ENCODE measurements at regions not wholly inside any gene's neighbourhood (a gene's known extent, or its start where the extent isn't known, plus 50 kb on each side); places are given as distances from the start of the nearest gene placed in this dataset.

DNA sequence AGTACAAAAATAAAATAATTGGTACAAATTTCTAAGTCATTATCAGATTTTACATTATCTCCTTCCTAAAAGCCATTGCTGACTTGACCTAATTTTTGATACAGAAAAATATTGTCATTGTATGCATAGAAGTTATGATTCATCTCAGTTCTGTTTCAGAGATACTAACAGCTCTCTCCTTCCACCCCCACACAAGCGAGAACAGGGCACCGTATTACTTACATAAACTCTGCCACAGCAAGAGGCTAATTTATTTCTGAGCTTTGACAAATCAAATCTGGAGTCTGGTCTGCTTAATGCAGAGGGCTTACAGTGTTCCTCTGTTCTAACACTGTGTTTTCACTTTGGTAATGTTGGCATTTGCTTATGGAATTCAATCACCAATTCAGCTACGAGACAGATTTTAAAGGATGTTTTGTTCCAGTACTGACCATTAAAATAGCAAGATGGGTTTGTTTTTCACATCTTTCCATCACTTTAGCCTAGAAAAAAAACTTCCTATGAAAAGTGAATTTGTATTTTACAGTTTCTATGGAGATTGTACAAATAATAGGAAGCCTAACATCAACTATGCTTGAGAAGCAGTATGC is 181.8 kb downstream of the USP46 start:
- TF ChIP-seq, protein P1, sequence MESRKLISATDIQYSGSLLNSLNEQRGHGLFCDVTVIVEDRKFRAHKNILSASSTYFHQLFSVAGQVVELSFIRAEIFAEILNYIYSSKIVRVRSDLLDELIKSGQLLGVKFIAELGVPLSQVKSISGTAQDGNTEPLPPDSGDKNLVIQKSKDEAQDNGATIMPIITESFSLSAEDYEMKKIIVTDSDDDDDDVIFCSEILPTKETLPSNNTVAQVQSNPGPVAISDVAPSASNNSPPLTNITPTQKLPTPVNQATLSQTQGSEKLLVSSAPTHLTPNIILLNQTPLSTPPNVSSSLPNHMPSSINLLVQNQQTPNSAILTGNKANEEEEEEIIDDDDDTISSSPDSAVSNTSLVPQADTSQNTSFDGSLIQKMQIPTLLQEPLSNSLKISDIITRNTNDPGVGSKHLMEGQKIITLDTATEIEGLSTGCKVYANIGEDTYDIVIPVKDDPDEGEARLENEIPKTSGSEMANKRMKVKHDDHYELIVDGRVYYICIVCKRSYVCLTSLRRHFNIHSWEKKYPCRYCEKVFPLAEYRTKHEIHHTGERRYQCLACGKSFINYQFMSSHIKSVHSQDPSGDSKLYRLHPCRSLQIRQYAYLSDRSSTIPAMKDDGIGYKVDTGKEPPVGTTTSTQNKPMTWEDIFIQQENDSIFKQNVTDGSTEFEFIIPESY (IDR thresholded peaks at IDR 0.05): no peak
- TF ChIP-seq TAF1 (conservative IDR thresholded peaks at IDR 0.05): no peak
- TF ChIP-seq RAD21 (IDR thresholded peaks at IDR 0.05): no peak
- no peak for TF ChIP-seq FOXA1 (IDR thresholded peaks at IDR 0.05)
- no peak for TF ChIP-seq CTCF (IDR thresholded peaks at IDR 0.05; ENCODE audit: low read depth, low read length, missing input control)
- TF ChIP-seq SP1 (IDR thresholded peaks at IDR 0.05): no peak
- no peak for TF ChIP-seq HNF4G (IDR thresholded peaks at IDR 0.05)
- no peak for TF ChIP-seq YY1 (IDR thresholded peaks at IDR 0.05)
- TF ChIP-seq, protein P2, sequence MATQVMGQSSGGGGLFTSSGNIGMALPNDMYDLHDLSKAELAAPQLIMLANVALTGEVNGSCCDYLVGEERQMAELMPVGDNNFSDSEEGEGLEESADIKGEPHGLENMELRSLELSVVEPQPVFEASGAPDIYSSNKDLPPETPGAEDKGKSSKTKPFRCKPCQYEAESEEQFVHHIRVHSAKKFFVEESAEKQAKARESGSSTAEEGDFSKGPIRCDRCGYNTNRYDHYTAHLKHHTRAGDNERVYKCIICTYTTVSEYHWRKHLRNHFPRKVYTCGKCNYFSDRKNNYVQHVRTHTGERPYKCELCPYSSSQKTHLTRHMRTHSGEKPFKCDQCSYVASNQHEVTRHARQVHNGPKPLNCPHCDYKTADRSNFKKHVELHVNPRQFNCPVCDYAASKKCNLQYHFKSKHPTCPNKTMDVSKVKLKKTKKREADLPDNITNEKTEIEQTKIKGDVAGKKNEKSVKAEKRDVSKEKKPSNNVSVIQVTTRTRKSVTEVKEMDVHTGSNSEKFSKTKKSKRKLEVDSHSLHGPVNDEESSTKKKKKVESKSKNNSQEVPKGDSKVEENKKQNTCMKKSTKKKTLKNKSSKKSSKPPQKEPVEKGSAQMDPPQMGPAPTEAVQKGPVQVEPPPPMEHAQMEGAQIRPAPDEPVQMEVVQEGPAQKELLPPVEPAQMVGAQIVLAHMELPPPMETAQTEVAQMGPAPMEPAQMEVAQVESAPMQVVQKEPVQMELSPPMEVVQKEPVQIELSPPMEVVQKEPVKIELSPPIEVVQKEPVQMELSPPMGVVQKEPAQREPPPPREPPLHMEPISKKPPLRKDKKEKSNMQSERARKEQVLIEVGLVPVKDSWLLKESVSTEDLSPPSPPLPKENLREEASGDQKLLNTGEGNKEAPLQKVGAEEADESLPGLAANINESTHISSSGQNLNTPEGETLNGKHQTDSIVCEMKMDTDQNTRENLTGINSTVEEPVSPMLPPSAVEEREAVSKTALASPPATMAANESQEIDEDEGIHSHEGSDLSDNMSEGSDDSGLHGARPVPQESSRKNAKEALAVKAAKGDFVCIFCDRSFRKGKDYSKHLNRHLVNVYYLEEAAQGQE (IDR thresholded peaks at IDR 0.05): no peak
- TF ChIP-seq, protein P3, sequence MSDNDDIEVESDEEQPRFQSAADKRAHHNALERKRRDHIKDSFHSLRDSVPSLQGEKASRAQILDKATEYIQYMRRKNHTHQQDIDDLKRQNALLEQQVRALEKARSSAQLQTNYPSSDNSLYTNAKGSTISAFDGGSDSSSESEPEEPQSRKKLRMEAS (IDR thresholded peaks at IDR 0.05): no peak
- TF ChIP-seq JUND (IDR thresholded peaks at IDR 0.05): no peak
- TF ChIP-seq HNF4A (conservative IDR thresholded peaks at IDR 0.05): no peak
- TF ChIP-seq ATF3 (IDR thresholded peaks at IDR 0.05): no peak
- TF ChIP-seq FOXA2 (IDR thresholded peaks at IDR 0.05): no peak
- no peak for TF ChIP-seq RXRA (IDR thresholded peaks at IDR 0.05)
- TF ChIP-seq GABPA (IDR thresholded peaks at IDR 0.05 in 1 of 2, conservative IDR thresholded peaks at IDR 0.05 in 1 of 2): no peak
- H3K27me3 ChIP-seq (ENCODE audit: control insufficient read depth in 4 of 4, insufficient read depth in 4 of 4, low read length in 3 of 4): no peaks in the 10 kb centered on the region
- H3K36me3 ChIP-seq (ENCODE audit: control insufficient read depth in 4 of 4, insufficient read depth in 3 of 4, low read depth in 1 of 4, low read length in 3 of 4): no peaks in the 10 kb centered on the region
- H3K9ac ChIP-seq (ENCODE audit: low read depth in 1 of 2, low read length in 2 of 2): no peak overlapping the region
- no peak overlapping the region for H3K27ac ChIP-seq (ENCODE audit: low read depth in 1 of 2, low read length in 2 of 2)
- H3K4me1 ChIP-seq (ENCODE audit: control insufficient read depth in 4 of 4, insufficient read depth in 4 of 4, low read length in 3 of 4): no peaks in the 10 kb centered on the region
- 86% methylated on average over 3 of the region's 3 CpGs for WGBS
- no peak for DNase-seq (ENCODE audit: low spot score)
- H3K4me3 ChIP-seq (ENCODE audit: low read depth in 1 of 3, low read length in 3 of 3): no peak overlapping the region
- H3K9me3 ChIP-seq (ENCODE audit: control insufficient read depth in 4 of 4, low read length in 3 of 4): no peaks in the 10 kb centered on the region

All from liver (tissue), 8 donors.